Spleen (tissue), 7 donors: ENCODE measurements at regions not wholly inside any gene's neighbourhood (a gene's known extent, or its start where the extent isn't known, plus 50 kb on each side); places are given as distances from the start of the nearest gene placed in this dataset.

Experiments
- POLR2A ChIP-seq, 3 donors: fragments of 450-650 bp; IDR thresholded peaks; one replicate each; pipeline ENCODE4 v1.5.1; 2017; ENCODE audit warnings: antibody characterized with exemption in 3 of 3, mild to moderate bottlenecking in 1 of 3
- POLR2AphosphoS5 ChIP-seq, 3 donors: sonication (generic); formaldehyde crosslinking; IDR thresholded peaks; one replicate each; pipeline ENCODE4 v1.5.1; 2017; ENCODE audit warnings: antibody characterized with exemption in 3 of 3
- TF ChIP-seq, protein P1 (sequence below), 11 experiments: fragments of 200-600 bp in 7 of 11; fragments of 450-650 bp in 4 of 11; sonication (generic) in 4 of 11; IDR thresholded peaks in 8 of 11; conservative IDR thresholded peaks in 3 of 11; 1 replicate in 7 of 11; 2 replicates in 4 of 11; pipeline versions ENCODE4 v1.4.0 to v1.8.0; 2016 to 2021; ENCODE audit warnings: antibody characterized with exemption in 11 of 11, inconsistent platforms in 4 of 11, mild to moderate bottlenecking in 1 of 11
- donor health status: DM: no; HTN: no; CAD: no; lungs with moderate emphysema.
- donor health status: DM: no; HTN: no; CAD: no.
- donor health status: DM: no; HTN: no; CAD: no.

DNA sequence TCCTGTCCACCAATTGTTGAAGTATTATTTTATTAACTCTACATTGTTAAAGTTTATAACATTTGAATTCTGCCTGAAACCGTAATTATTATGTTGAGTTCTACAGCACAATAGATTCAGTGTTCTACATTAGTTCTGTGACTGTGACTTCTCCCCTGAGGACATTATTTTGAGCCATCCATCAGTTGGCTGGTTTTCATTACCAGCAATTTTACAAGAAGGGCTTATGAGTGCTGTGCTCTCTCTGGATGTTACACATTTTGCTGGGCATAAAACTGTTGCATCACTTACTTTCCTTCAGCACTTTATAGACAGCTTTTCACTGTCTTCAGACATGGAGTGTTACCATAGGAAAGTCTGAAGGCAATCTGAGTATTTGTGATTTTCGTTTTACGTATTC, 118.2 kb upstream of the KITLG start:
- TF ChIP-seq, protein P1, sequence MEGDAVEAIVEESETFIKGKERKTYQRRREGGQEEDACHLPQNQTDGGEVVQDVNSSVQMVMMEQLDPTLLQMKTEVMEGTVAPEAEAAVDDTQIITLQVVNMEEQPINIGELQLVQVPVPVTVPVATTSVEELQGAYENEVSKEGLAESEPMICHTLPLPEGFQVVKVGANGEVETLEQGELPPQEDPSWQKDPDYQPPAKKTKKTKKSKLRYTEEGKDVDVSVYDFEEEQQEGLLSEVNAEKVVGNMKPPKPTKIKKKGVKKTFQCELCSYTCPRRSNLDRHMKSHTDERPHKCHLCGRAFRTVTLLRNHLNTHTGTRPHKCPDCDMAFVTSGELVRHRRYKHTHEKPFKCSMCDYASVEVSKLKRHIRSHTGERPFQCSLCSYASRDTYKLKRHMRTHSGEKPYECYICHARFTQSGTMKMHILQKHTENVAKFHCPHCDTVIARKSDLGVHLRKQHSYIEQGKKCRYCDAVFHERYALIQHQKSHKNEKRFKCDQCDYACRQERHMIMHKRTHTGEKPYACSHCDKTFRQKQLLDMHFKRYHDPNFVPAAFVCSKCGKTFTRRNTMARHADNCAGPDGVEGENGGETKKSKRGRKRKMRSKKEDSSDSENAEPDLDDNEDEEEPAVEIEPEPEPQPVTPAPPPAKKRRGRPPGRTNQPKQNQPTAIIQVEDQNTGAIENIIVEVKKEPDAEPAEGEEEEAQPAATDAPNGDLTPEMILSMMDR (IDR thresholded peaks at IDR 0.05 in 8 of 11, conservative IDR thresholded peaks at IDR 0.05 in 3 of 11) = no peak
- TF ChIP-seq POLR2A (IDR thresholded peaks at IDR 0.05) (no peak), POLR2AphosphoS5 (IDR thresholded peaks at IDR 0.05) (no peak)
